Activated CD8-positive, alpha-beta memory T cell treated with anti-CD3 and anti-CD28 coated beads, Interleukin-2, amount 10 ng/mL, durations not matched to agents 7 days and 5 days (primary cell): ENCODE measurements at regions not wholly inside any gene's neighbourhood (a gene's known extent, or its start where the extent isn't known, plus 50 kb on each side); places are given as distances from the start of the nearest gene placed in this dataset.

Experiments used
- ATAC-seq: fragments of 150-1000 bp; cut with Tn5 transposase; one replicate; pipeline ENCODE4 v1.10.0; 2021; ENCODE audit warnings: moderate library complexity
- CTCF ChIA-PET: fragments of 350-600 bp; sonication (Branson Sonifier 250); formaldehyde crosslinking; loops from one replicate; lab custom pipeline; 2021; ENCODE audit warnings: antibody characterized with exemption; lab: Charles Lee
- DNase-seq: peaks from one replicate; pipeline ENCODE4 v3.0.0-alpha.2; 2020
- H3K27ac Mint-ChIP-seq: one replicate; pipeline ENCODE4 v1.8.0; 2021; ENCODE audit warnings: mild to moderate bottlenecking, mixed read lengths
- H3K27me3 Mint-ChIP-seq: one replicate; pipeline ENCODE4 v1.8.0; 2021; ENCODE audit warnings: mixed read lengths
- H3K36me3 Mint-ChIP-seq: one replicate; pipeline ENCODE4 v1.8.0; 2021; ENCODE audit warnings: mild to moderate bottlenecking, mixed read lengths
- H3K4me1 Mint-ChIP-seq: one replicate; pipeline ENCODE4 v1.8.0; 2021; ENCODE audit warnings: mixed read lengths
- H3K4me3 Mint-ChIP-seq: one replicate; pipeline ENCODE4 v1.8.0; 2021; ENCODE audit warnings: mild to moderate bottlenecking, moderate library complexity, mixed read lengths
- H3K9me3 Mint-ChIP-seq: one replicate; pipeline ENCODE4 v1.8.0; 2022; ENCODE audit warnings: low read depth, mixed read lengths

DNA sequence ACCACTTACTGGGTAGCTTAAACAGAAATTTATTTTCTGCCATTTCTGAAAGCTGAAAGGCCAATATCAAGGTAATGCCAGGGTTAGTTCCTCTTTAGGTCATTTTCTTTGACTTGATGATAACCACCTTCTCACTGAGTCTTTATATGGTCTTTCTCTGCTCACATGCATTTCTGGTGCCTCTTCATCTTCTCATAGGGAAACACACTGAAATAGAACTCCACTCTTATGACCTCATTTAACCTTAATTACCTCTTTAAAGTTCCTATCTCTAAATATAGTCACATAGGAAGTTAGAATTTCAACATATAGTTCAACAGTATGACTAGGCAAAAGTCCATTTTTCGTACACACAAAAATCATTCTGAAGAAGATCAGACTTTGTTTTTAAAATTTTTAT, 616.8 kb upstream of the VRK2 start:
- ATAC-seq (no peak), DNase-seq (no peak)
- Mint-ChIP-seq H3K4me3 (no peak overlapping the region), H3K27ac (no peak overlapping the region), H3K4me1 (no peaks in the 10 kb centered on the region), H3K36me3 (no peaks in the 10 kb centered on the region), H3K9me3 (peaks cover 2% of the 10 kb centered on the region), H3K27me3 (no peaks in the 10 kb centered on the region)
- CTCF ChIA-PET = no interaction called here

DNA sequence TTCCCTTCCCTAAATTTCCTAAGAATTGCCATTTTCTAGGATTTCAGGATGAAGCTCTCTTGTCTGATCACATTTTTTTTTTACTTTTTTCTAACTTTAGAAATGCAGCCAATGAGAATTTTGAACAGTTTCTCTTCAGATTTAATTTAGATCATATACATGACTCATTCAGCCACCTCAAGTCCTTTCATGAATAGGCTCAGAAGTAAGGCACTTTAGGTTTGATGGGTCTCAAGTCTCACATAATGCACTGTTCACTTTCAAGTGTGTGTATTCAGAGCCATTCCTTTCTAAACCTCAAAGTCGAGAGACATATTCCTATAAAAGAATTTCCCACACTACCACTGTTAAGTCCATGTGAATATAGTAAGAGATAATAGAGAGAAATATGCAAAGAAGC, 614.1 kb upstream of the VRK2 start:
- ATAC-seq (no peak), DNase-seq (no peak)
- H3K27me3 Mint-ChIP-seq = no peaks in the 10 kb centered on the region
- H3K4me3 Mint-ChIP-seq = no peak overlapping the region
- H3K4me1 Mint-ChIP-seq = no peaks in the 10 kb centered on the region
- H3K9me3 Mint-ChIP-seq = peaks cover 2% of the 10 kb centered on the region
- H3K36me3 Mint-ChIP-seq = no peaks in the 10 kb centered on the region
- CTCF ChIA-PET = no interaction called here
- H3K27ac Mint-ChIP-seq = no peak overlapping the region

DNA sequence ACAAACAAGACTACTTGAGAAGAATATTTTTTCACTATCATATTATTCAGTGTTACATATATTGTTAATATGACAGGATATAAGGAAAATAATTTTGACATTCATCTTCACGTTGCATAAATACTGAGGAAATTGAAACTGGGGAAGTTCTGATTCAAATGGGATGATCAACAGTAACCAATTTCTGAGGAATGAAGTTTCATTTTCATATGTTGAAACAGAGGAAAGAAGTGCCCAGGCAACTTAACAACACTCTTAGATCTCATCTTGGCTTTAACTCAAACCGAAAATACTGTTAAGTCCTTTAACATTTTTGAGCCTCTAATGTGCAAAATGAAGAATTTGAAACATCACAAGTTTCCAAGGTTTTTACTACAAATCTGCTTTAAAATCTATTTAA, 612.2 kb upstream of the VRK2 start:
- CTCF ChIA-PET = no interaction called here
- Mint-ChIP-seq H3K9me3 (peaks cover 4% of the 10 kb centered on the region), H3K36me3 (no peaks in the 10 kb centered on the region), H3K4me1 (no peaks in the 10 kb centered on the region), H3K27me3 (no peaks in the 10 kb centered on the region), H3K27ac (no peak overlapping the region), H3K4me3 (no peak overlapping the region)
- ATAC-seq (no peak), DNase-seq (no peak)

DNA sequence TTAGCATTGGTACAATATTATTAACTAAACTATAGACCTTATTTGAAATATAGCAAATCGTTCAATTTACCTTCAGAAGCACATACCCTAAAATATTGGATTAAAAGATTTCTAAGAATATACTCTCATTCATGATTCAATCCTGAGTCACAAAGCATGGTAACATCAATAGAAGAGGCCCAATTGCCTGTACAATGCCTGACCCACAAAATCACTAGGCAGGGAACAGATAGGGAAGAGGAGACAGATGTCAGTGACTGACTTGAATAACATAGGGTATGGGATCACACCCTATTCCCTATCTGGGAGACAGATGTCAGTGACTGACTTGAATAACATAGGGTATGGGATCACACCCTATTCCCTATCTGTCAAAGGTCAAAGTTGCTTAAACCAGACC, 611.6 kb upstream of the VRK2 start:
- H3K4me3 Mint-ChIP-seq = no peak overlapping the region
- H3K36me3 Mint-ChIP-seq = no peaks in the 10 kb centered on the region
- H3K4me1 Mint-ChIP-seq = no peaks in the 10 kb centered on the region
- DNase-seq = no peak
- H3K27ac Mint-ChIP-seq = no peak overlapping the region
- no peaks in the 10 kb centered on the region for H3K27me3 Mint-ChIP-seq
- ATAC-seq = no peak
- CTCF ChIA-PET = no interaction called here
- peaks cover 2% of the 10 kb centered on the region for H3K9me3 Mint-ChIP-seq

DNA sequence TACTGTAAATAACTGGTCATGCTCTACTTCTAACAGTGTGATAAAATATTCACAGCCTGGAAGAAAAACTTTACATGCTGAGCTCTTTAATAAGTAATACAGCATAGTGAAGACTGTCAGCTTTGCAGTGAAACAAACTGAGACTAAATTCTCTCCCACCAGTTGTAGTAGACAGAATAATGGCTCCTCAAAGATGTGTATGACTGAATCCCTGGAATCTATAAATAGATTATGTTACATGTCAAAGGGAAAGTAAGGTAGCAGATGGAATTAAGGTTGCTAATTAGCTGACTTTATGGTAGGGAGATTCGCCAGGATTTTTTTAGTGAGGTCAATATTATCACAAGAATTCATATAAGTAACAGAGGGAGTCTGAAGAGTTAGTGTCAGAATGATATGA, 609.5 kb upstream of the VRK2 start:
- Mint-ChIP-seq H3K9me3 (peaks cover 2% of the 10 kb centered on the region), H3K4me1 (no peaks in the 10 kb centered on the region), H3K36me3 (no peaks in the 10 kb centered on the region), H3K27me3 (no peaks in the 10 kb centered on the region), H3K4me3 (no peak overlapping the region), H3K27ac (no peak overlapping the region)
- no peak for ATAC-seq
- DNase-seq = no peak
- CTCF ChIA-PET = no interaction called here

DNA sequence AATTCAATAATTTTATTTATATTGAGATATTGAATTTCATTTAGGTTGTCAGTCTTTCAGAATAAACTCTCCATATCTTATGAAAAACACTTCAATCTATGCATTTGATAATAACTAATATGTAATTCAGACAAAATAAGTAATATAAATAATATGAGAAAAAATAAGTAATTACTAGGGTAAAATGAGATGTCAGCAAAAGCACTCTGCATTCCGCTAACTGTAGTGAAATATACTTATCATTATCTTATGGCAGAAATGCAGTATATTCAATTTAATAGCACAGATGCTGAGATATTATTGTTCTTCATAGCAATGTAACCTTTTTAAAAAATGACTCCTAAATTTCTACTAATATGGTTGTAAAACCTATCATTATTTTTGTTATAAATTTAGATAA, 606.2 kb upstream of the VRK2 start:
- no peak overlapping the region for H3K4me3 Mint-ChIP-seq
- DNase-seq (no peak), ATAC-seq (no peak)
- no peak overlapping the region for H3K27ac Mint-ChIP-seq
- no peaks in the 10 kb centered on the region for H3K4me1 Mint-ChIP-seq
- CTCF ChIA-PET = no interaction called here
- peaks cover 8% of the 10 kb centered on the region for H3K9me3 Mint-ChIP-seq
- H3K27me3 Mint-ChIP-seq = no peaks in the 10 kb centered on the region
- H3K36me3 Mint-ChIP-seq = no peaks in the 10 kb centered on the region

DNA sequence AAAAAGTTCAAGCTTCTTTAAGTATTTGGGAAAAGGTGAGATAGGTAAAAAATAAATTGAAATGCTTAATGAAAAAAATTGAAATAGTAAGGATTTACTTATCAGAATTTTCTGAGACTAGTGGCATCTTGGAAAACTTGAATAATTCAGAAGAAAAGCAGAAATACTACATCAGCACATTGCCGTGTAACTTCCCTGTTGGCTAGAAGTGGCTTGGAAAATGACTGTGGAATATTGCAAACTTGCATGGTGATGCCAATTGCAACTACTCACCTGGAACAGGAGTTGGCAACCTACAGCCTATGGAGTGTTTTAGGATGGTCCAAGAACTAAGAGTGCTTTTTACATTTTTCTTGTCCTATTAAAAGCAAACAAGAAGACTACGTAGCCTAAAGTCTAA, 603.5 kb upstream of the VRK2 start:
- Mint-ChIP-seq H3K9me3 (peaks cover 10% of the 10 kb centered on the region), H3K27ac (no peak overlapping the region), H3K36me3 (no peaks in the 10 kb centered on the region), H3K4me1 (no peaks in the 10 kb centered on the region), H3K4me3 (no peak overlapping the region), H3K27me3 (no peaks in the 10 kb centered on the region)
- DNase-seq (no peak), ATAC-seq (no peak)
- CTCF ChIA-PET = no interaction called here

DNA sequence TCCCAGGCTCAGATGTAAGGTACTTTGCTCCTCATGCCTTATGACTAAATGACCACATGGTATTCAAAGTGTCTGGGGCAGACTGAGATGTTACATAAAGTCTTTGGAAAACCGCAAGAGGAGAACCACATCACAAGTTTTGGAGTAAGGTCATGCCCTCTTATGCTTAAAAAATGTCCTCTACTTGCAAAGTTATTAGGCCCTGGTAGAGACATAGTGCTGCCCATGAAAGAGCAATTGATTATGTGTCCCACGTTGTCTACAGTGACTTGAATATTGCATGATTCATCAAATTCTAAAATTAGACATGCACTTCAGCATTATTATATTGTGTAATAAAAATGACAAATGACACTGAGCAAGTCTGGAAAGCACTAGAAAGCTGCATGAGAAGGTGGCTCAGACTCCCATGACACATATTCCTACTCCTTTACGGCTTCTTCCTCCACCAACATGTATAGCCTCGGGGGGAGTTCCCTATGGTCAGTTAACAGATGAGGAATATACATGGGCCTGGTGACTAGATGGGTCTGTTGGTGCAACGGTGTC, 602.6 kb upstream of the VRK2 start:
- Mint-ChIP-seq H3K27ac (no peak overlapping the region), H3K4me1 (no peaks in the 10 kb centered on the region), H3K36me3 (no peaks in the 10 kb centered on the region), H3K4me3 (no peak overlapping the region), H3K27me3 (no peaks in the 10 kb centered on the region), H3K9me3 (peaks cover 9% of the 10 kb centered on the region)
- DNase-seq = no peak
- ATAC-seq = no peak
- CTCF ChIA-PET = no interaction called here

DNA sequence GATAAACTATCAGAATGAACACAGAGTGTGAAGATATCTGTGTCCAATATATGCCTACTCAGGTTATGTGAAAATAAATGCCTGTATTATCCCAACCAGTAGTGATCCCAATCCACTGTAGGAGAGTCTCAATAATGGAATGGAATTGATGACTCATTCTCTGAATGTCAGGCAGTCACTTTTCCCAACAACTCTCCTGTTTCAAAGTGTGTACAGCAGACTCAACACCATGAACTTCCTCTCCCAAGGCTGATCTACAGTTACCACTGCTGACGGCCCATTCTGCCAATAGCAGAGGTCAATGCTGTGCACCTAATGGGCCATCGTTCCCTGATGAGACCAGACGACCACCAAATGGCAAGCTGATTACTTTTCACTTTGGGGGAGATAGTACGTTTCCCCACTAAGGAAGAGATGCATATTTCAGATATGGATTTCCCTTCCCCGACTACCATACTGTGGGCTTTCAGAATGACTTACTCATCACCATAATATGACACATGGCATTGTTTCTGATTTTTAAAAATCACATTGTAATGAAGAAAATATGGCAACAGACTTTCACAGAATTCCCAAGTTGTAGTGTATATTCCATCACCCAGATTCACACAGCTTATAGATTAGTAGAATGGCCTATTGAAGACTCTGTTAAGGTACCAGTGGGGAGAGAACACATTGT, 601.7 kb upstream of the VRK2 start:
- DNase-seq (no peak), ATAC-seq (no peak)
- H3K4me3 Mint-ChIP-seq = no peak overlapping the region
- H3K36me3 Mint-ChIP-seq = no peaks in the 10 kb centered on the region
- H3K27ac Mint-ChIP-seq = no peak overlapping the region
- no peaks in the 10 kb centered on the region for H3K4me1 Mint-ChIP-seq
- CTCF ChIA-PET = no interaction called here
- peaks cover 9% of the 10 kb centered on the region for H3K9me3 Mint-ChIP-seq
- no peaks in the 10 kb centered on the region for H3K27me3 Mint-ChIP-seq

DNA sequence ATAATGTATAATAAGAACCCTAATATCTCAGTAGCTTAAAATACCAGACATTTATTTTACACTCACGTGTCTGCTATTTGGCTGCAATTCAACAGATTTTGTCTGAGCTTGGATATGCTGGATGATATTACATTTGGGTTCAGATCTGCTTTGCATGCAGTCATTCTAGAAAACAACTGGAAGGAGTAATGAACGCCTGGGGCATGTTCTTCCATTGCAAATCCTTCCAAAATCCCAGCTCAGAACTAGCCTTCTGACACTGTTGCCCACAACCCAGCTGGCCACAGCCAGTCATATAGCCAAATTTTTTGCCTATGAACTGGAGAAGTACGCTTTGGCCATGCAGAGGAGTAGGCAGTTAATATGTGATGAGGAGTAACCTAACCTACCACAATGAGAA, 597.8 kb upstream of the VRK2 start:
- peaks cover 9% of the 10 kb centered on the region for H3K9me3 Mint-ChIP-seq
- no peaks in the 10 kb centered on the region for H3K36me3 Mint-ChIP-seq
- DNase-seq = no peak
- CTCF ChIA-PET = no interaction called here
- no peaks in the 10 kb centered on the region for H3K27me3 Mint-ChIP-seq
- H3K27ac Mint-ChIP-seq = no peak overlapping the region
- no peak overlapping the region for H3K4me3 Mint-ChIP-seq
- no peak for ATAC-seq
- no peaks in the 10 kb centered on the region for H3K4me1 Mint-ChIP-seq

DNA sequence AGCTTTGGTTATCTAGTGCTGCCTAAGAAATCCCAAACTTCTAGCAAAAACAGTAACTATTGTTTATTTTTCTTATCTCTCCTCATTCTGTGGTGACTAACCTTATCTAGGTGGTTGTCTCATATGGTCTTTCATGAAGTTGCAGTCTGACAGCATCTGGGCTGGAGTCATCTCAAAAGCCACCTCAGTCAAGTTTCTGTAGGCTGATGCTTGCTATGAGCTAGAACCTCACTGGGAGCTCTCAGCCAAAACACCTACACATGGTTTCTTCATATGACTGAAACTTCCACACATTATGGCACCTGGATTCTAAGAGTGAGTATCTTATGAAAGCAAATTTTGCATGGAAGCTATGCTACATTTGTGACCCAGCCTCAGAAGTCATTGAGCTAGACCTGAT, 596.4 kb upstream of the VRK2 start:
- Mint-ChIP-seq H3K27ac (no peak overlapping the region), H3K9me3 (peaks cover 5% of the 10 kb centered on the region), H3K4me1 (no peaks in the 10 kb centered on the region), H3K4me3 (no peak overlapping the region), H3K36me3 (no peaks in the 10 kb centered on the region), H3K27me3 (no peaks in the 10 kb centered on the region)
- no peak for DNase-seq
- no peak for ATAC-seq
- CTCF ChIA-PET = no interaction called here

DNA sequence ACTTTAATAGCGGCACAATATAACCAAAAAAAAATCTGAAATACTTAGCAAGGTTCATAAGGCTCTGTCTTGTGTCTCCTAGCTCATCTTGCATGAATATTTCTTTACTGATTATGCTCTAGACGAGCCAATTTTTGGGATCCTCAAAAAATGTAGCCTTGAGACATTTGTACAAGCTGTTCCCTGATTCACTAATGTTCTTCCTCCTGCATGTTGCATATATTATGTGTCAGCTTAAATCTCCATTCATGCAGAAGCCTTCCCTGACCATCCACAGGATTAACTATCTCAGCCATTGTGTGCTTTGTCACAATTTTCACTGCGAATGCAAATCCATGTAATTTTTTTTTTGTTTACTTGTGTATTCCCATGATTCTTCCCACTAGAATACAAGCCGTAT, 594.0 kb upstream of the VRK2 start:
- Mint-ChIP-seq H3K27me3 (no peaks in the 10 kb centered on the region), H3K36me3 (no peaks in the 10 kb centered on the region), H3K4me3 (no peak overlapping the region), H3K9me3 (no peaks in the 10 kb centered on the region), H3K4me1 (no peaks in the 10 kb centered on the region), H3K27ac (no peak overlapping the region)
- CTCF ChIA-PET = no interaction called here
- ATAC-seq = no peak
- no peak for DNase-seq

DNA sequence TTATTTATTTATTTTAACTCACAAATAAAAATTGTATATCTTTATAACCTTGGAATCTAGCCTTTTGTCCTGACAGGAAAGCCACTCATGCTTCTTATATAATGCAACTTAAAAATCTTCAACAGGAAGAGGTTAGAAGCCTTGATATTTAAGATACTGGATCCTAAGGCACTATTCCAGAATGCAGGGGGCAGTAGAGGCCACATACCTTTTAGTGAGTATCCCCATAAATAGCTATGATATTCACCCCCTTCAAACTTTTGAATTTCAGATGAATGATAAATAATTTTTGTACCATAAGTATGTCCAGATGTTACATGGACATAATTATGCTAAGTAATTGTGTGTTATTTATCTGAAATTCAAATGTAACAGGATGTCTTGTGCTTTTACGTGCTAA, 592.7 kb upstream of the VRK2 start:
- H3K4me1 Mint-ChIP-seq = no peaks in the 10 kb centered on the region
- ATAC-seq (no peak), DNase-seq (no peak)
- no peak overlapping the region for H3K27ac Mint-ChIP-seq
- CTCF ChIA-PET = no interaction called here
- no peak overlapping the region for H3K4me3 Mint-ChIP-seq
- no peaks in the 10 kb centered on the region for H3K9me3 Mint-ChIP-seq
- no peaks in the 10 kb centered on the region for H3K36me3 Mint-ChIP-seq
- H3K27me3 Mint-ChIP-seq = no peaks in the 10 kb centered on the region

DNA sequence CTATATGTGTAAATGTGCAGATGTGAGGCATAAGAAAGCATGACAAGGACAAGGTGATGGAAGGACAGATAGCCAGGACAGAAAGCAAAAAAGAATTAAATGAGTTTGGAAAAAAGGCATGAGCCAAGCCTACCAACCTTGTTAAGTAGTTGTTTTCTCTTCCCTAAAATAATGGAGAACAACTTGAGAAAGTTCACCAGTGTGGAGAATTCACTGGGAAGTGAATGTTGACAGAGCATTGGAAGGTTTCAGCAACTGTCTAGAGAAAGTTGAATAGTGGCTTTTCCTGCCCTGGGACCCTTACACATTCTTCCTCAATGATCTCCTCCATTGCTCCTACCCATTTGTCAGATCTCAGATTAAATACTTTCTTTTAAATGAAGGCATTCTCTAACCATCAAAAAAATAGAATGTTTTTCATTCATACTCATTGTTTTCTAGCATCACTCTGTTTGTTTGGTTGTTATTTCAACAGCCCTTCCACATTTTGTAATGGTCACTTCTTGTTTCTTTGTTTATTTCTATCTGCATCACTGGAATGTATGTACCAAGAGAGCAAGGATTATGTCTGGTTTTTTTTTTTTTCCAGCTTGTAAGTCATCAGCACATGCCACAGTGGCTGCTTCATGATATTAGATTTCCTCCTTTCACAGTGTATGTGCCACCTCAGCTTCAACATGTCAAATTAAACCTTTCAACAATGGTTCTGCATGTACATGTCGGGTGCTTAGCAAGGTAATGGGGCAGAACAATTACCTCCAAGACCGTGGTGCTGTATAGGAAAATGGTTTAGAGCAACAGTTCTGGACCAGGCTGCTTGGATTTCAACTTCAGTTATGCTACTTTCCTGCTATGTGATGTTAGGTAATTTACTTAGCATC, 586.0 kb upstream of the VRK2 start:
- DNase-seq = no peak
- CTCF ChIA-PET = no interaction called here
- H3K27me3 Mint-ChIP-seq = no peaks in the 10 kb centered on the region

More for the DNA sequence above, 586.0 kb upstream of the VRK2 start:
- no peak overlapping the region for H3K4me3 Mint-ChIP-seq
- ATAC-seq = no peak
- H3K27ac Mint-ChIP-seq = no peak overlapping the region
- peaks cover 5% of the 10 kb centered on the region for H3K9me3 Mint-ChIP-seq
- H3K36me3 Mint-ChIP-seq = no peaks in the 10 kb centered on the region
- no peaks in the 10 kb centered on the region for H3K4me1 Mint-ChIP-seq
